Lung (tissue), 11 donors: ENCODE measurements at regions not wholly inside any gene's neighbourhood (a gene's known extent, or its start where the extent isn't known, plus 50 kb on each side); places are given as distances from the start of the nearest gene placed in this dataset.
"Not testable (repeated sequence)": the region's sequence is repeated elsewhere in the genome, so short reads cannot be mapped to it uniquely, and the experiment has no call there.

Source experiments
- ATAC-seq: fragments of 200-7000 bp; cut with Tn5 transposase; one replicate; pipeline ENCODE4 v1.9.1; 2020; ENCODE audit warnings: moderate number of reproducible peaks; ENCODE audit not compliant: insufficient read depth, low FRiP score
- DNase-seq, 3 donors: peaks; one replicate each; pipeline ENCODE4 v3.0.0-alpha.2; 2013 to 2017
- H3K27ac ChIP-seq, 2 donors: one replicate each; pipeline ENCODE4 v1.5.1; 2013; ENCODE audit warnings: mild to moderate bottlenecking in 2 of 2, moderate library complexity in 2 of 2, control low read depth in 1 of 2, inconsistent platforms in 1 of 2, low read depth in 1 of 2, low read length in 1 of 2
- H3K27me3 ChIP-seq, 3 donors: one replicate each; pipeline ENCODE4 v1.5.1; 2013; ENCODE audit warnings: low read length in 2 of 3; ENCODE audit not compliant: control insufficient read depth in 3 of 3, insufficient read depth in 3 of 3
- H3K36me3 ChIP-seq, 4 donors: one replicate each; pipeline ENCODE4 v1.5.1; 2013; ENCODE audit warnings: low read length in 4 of 4, mild to moderate bottlenecking in 1 of 4, moderate library complexity in 1 of 4; ENCODE audit not compliant: control insufficient read depth in 4 of 4, insufficient read depth in 4 of 4
- H3K4me1 ChIP-seq, 5 donors: one replicate each; pipeline ENCODE4 v1.5.1; 2013; ENCODE audit warnings: low read length in 5 of 5, mild to moderate bottlenecking in 2 of 5, moderate library complexity in 1 of 5; ENCODE audit not compliant: control insufficient read depth in 5 of 5, insufficient read depth in 5 of 5
- H3K4me3 ChIP-seq: one replicate; pipeline ENCODE4 v1.5.1; 2013; ENCODE audit warnings: mild to moderate bottlenecking, control low read depth, moderate library complexity
- H3K9ac ChIP-seq, 2 donors: one replicate each; pipeline ENCODE4 v1.5.1; 2013; ENCODE audit warnings: low read length in 2 of 2, control low read depth in 1 of 2; ENCODE audit not compliant: insufficient read depth in 1 of 2
- H3K9me3 ChIP-seq, 4 donors: one replicate each; pipeline ENCODE4 v1.5.1; 2013; ENCODE audit warnings: low read length in 3 of 4, mild to moderate bottlenecking in 1 of 4, moderate library complexity in 1 of 4; ENCODE audit not compliant: control insufficient read depth in 4 of 4, insufficient read depth in 3 of 4
- WGBS, 2 donors: extraction: QIAGEN DNeasy Blood & Tissue Kit; methylation state at CpG; one replicate each; pipeline ENCODE4 v1.1.7; 2013; 5-methylcytosine and 5-hydroxymethylcytosine counted together
- TF ChIP-seq, protein P1 (sequence below): IDR thresholded peaks from 2 replicates; pipeline ENCODE4 v1.5.1; 2012; ENCODE audit warnings: mild to moderate bottlenecking; ENCODE audit errors: control extremely low read depth, extremely low read depth
- donor health status: control.
- donor health status: control.
- donor health status: Bipolar disorder and iron deficiency.
- donor health status: healthy.
- donor health status: DM: yes; HTN: yes; CAD: no.

DNA sequence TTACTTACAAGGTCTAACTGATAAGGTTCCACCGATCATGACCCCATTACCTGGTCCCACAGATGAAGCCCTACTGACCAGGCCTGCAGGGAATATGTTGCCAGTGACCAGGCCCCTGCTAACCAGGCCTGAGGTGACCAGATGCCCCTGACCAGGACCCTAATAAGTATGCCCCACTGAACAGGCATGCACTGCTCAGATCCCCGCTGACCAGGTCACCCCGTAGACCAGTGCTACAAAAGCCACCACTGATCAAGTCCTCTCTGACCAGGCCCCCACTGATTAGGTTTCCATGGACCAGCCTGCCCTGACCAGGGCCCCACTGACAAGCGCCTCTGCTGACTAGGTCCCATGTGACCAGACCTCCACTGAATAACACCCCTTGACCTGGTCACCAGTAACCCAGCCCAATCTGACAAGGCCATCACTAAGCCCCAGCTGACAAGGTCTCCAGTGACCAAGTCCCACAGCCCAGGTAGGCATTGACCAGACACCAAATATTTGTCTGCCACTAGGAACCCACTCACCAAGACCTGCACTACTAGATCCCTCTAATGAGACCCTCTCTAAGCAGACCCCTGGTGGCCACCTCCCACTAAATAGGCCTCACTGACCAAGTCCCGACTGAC lies 228.5 kb downstream of the CWH43 start:
- not testable (repeated sequence) for DNase-seq, H3K27me3 ChIP-seq, ATAC-seq, H3K9ac ChIP-seq, H3K27ac ChIP-seq, H3K4me1 ChIP-seq, H3K4me3 ChIP-seq, H3K36me3 ChIP-seq
- 73 to 80% methylated on average over 5 of the region's 5 CpGs for WGBS, 2 donors
- H3K9me3 ChIP-seq: peaks cover 0 to 39% (median 11%) of the 10 kb centered on the region in 4 donors

DNA sequence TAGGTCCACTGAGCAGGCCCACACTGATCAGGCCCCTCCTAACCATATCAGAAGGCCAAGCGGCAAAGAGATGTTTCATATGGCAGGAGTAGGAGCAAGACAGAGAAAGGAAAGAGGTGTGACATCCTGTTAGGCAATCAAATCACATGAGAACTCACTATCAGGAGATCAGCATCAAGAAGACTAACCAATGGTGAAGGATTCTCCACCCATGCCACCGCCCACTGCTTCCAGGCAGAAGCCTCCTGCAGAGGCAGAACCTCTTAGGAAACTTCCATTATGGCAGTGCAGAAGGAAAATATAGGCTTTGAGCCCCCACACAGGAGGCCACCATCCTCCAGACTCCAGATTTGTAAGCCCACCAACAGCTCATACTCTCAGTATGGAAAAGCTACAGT lies 229.0 kb downstream of the CWH43 start:
- H3K36me3 ChIP-seq, H3K4me3 ChIP-seq, H3K27me3 ChIP-seq, H3K27ac ChIP-seq, H3K9ac ChIP-seq, ATAC-seq, DNase-seq, H3K4me1 ChIP-seq: not testable (repeated sequence)
- 62 to 68% methylated on average over 2 of the region's 2 CpGs for WGBS, 2 donors
- H3K9me3 ChIP-seq: peaks cover 0 to 44% (median 10%) of the 10 kb centered on the region in 4 donors

DNA sequence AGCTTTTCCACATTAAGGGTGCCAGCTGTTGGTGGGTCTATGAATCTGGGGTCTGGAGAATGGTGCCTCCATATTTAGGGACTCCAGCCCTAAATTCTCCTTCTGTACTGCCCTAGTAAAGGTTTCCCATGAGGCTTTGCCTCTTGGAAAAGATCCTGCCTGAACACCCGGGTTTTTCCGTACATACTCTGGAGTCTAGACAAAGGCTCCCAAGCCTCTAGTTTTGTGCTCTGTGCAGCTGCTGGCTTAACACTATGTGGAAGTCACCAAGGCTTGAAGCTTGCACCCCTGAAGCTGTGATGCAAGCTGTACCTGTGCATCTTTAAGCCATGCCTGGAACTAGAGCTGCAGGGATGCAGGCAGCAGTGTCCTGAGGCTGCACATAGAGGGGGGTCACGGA lies 230.5 kb downstream of the CWH43 start:
- H3K4me1 ChIP-seq, ATAC-seq, H3K4me3 ChIP-seq, H3K36me3 ChIP-seq, H3K9ac ChIP-seq, H3K27me3 ChIP-seq, H3K27ac ChIP-seq, DNase-seq: not testable (repeated sequence)
- 62 to 65% methylated on average over 3 of the region's 3 CpGs for WGBS, 2 donors
- peaks cover 0 to 46% (median 10%) of the 10 kb centered on the region in 4 donors for H3K9me3 ChIP-seq

DNA sequence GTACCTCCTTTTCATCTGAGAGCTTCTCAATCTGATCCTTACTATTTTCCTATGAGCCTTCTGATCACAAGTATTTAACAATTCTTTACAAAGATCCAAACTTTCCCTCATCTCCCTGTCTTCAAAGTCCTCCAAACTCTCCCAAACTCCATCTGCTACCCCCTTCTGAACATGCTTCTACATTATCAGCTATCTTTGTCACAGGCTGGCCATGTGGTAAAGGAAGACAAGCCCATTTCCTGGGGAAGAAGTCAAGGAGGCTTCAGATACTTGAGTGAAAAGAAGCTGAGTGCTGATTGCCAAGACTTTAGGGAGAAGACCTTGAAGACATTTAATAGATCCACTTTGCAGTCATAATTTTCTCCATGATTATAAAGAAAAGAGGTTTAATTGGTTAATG lies 231.4 kb downstream of the CWH43 start:
- DNase-seq (no peak), ATAC-seq (no peak)
- TF ChIP-seq, protein P1, sequence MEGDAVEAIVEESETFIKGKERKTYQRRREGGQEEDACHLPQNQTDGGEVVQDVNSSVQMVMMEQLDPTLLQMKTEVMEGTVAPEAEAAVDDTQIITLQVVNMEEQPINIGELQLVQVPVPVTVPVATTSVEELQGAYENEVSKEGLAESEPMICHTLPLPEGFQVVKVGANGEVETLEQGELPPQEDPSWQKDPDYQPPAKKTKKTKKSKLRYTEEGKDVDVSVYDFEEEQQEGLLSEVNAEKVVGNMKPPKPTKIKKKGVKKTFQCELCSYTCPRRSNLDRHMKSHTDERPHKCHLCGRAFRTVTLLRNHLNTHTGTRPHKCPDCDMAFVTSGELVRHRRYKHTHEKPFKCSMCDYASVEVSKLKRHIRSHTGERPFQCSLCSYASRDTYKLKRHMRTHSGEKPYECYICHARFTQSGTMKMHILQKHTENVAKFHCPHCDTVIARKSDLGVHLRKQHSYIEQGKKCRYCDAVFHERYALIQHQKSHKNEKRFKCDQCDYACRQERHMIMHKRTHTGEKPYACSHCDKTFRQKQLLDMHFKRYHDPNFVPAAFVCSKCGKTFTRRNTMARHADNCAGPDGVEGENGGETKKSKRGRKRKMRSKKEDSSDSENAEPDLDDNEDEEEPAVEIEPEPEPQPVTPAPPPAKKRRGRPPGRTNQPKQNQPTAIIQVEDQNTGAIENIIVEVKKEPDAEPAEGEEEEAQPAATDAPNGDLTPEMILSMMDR: no peak
- Histone ChIP-seq H3K4me1 (no peaks in the 10 kb centered on the region), H3K27me3 (peaks cover 0 to 1% (median 0%) of the 10 kb centered on the region in 3 donors), H3K36me3 (no peaks in the 10 kb centered on the region), H3K27ac (no peak overlapping the region), H3K9ac (no peak overlapping the region), H3K9me3 (peaks cover 0 to 42% (median 8%) of the 10 kb centered on the region in 4 donors), H3K4me3 (no peak overlapping the region)

DNA sequence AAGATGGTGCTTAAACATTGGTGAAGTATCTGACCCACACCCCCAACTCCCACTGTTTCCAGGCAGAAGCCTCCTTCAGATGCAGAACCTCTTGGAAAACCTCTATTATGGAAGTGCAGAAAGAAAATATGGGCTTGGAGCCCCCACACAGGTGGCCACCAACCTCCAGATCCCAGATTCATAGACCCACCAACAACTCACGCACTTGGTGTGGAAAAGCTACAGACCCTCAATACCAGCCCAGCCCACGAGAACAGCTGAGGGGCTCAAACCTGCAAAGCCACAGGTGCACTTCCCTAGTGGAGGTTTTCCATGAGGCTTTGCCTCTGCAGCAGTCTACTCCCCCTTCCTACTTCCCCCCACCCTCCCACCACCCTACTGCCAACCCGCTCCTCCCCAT lies 232.0 kb downstream of the CWH43 start:
- peaks cover 0 to 42% (median 8%) of the 10 kb centered on the region in 4 donors for H3K9me3 ChIP-seq
- not testable (repeated sequence) for H3K9ac ChIP-seq, DNase-seq, H3K27me3 ChIP-seq, H3K4me1 ChIP-seq, H3K4me3 ChIP-seq, H3K27ac ChIP-seq, ATAC-seq, H3K36me3 ChIP-seq
- whole genome bisulfite sequencing, 2 donors: 75 to 82% methylated on average over 3 of the region's 3 CpGs

DNA sequence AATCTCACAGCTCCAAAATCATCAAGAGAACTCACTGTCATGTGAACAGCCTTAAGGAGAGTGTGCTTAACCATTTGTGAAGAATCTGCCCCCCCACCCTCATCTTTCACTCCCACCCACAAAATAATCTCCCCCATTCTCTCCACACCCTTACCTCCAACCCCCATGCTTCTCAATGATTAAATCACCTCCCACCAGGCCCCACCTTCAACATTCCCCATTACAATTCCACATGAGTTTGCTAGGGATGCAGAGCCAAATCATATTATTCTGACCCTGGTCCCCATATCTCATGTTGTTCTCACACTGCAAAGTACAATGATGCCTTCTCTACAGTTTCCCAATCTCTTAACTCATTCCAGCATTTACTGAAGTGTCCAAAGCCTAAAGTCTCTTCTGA lies 232.9 kb downstream of the CWH43 start:
- H3K27me3 ChIP-seq, DNase-seq, H3K27ac ChIP-seq, H3K36me3 ChIP-seq, H3K4me3 ChIP-seq, H3K9ac ChIP-seq, H3K4me1 ChIP-seq, ATAC-seq: not testable (repeated sequence)
- H3K9me3 ChIP-seq: peaks cover 0 to 42% (median 5%) of the 10 kb centered on the region in 4 donors

DNA sequence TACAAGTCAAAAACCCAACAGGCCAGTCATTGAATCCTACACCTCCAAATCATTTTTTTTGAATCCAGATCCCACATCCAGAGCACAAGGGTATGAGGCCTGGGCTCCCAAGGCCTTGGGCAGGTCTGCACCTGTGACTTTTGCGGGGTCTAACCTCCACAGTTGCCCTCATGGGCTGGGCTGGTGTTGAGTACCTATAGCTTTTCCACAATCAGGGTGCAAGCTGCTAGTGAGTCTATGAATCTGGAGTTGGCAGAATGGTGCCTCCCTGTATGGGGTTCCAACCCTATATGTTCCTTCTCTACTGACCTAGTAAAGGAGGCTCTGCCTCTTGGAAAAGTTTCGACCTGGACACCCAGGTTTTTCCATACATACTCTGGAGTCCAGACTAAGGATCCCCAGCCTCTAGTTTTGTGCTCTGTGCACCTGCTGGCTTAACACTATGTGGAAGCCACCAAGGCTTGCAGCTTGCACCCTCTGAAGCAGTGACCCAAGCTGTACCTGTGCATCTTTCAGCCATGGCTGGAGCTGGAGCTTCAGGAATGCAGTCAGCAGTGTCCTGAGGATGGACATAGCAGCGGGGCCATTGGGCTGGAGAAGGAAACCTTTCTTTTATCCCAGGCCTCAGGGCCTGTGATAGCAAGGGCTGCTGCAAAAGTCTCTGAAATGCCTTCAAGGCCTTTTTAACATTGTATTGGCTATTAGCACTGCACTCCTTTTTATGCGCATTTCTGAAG lies 233.6 kb downstream of the CWH43 start:
- not testable (repeated sequence) for H3K9ac ChIP-seq, H3K36me3 ChIP-seq, ATAC-seq, DNase-seq, H3K4me1 ChIP-seq, H3K27me3 ChIP-seq, H3K27ac ChIP-seq, H3K4me3 ChIP-seq
- WGBS, 2 donors: 33 to 50% methylated on average over 4 of the region's 4 CpGs
- H3K9me3 ChIP-seq: peaks cover 0 to 41% (median 4%) of the 10 kb centered on the region in 4 donors
